ENCODE measurements at regions not wholly inside any gene's neighbourhood (a gene's known extent, or its start where the extent isn't known, plus 50 kb on each side); places are given as distances from the start of the nearest gene placed in this dataset.

DNA sequence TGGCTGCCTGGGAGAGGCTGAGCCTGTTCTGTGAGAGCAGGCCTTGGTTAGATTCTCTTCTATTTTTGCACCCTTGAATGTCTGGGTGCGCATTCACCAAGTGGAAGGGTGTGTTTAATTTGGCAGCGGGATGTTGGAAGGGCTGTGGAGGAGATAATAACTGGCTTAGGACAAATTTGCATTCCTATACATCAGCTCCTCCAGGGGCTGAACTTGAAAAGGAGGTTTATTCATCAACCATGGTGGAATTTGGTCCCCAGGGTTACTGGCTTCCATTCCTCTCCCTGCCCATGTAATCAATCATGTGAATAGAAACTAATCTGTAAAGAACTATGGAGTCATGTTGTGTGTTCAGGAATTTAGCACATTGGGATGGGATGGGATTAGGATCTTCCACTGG is 100.2 kb upstream of the FOXF1 start:
- no peak for DNase-seq (ENCODE audit: low spot score)

DNA sequence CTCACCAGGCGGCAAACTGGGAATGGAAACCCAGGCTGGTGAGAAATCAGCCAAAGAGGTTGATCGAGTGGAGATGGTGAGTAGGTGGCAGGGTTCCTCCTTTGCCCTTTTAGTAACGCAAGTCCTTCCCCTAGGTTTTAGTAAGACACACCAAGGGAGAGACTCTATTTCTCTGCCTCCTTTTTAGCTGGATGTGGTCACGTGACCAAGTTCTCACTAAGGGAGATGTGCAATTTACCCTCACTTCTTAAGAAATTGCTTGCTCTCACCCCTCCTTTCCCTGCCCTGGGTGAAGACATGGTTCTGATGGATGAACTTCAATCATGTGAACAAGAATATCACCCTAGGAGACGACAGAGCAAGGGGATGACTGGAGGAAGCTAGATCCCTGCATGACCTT is 99.8 kb upstream of the FOXF1 start:
- DNase-seq (ENCODE audit: low spot score): no peak

DNA sequence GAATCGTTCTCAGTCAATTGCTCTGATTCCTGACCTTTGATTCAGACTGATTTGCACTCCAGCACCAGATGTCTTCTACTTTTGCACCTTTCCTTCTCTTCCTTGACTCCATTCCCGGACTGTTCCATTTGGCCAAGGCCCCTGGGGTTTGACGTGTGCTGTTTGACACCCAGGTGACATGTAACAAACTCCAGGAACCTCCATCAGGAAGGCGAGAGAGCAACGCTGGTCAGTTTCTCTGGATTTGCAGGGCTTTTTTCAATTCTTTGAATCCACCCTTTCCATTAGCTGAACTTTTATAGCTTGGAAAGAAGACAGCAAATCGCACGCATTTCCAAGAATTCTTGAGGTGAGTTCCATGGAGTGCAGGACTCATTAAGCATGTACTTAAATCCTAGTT is 98.4 kb upstream of the FOXF1 start:
- DNase-seq (ENCODE audit: low spot score): no peak

DNA sequence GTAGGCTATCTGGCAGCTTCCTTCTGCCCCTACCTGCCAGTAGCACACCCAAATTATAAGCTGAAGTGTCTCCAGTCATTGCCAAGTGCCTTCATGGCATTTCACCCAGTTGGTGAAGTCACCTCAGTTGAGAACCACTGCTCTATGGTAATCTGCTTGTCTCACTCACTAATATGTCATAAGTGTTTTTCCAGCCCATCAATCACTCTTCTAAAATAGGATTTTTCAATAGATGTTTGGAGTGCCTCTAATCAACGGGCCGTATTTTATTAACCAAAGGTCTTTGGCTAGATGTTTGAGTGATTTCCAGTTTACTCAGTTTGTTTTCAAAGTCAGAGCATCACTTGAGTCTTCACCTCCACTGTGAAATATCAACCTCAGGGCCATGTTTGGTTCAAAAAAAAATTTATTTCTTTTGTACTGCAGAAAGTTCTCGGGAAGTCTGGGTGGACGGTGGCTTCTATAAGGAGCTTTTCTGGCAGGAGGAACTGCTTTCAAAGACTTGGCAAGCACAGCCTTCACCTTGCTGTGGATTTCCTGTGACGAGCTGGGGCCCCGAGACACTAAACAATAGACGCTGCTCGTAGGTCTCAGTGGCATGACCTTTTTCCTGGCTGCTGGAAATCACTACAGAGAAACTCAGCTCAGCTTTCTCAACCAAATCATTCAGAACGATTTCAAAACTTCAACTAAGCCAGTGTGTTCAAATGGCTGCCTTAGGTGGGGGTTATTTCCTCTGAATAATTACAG is 95.2 kb upstream of the FOXF1 start:
- no peak for DNase-seq (ENCODE audit: low spot score)

DNA sequence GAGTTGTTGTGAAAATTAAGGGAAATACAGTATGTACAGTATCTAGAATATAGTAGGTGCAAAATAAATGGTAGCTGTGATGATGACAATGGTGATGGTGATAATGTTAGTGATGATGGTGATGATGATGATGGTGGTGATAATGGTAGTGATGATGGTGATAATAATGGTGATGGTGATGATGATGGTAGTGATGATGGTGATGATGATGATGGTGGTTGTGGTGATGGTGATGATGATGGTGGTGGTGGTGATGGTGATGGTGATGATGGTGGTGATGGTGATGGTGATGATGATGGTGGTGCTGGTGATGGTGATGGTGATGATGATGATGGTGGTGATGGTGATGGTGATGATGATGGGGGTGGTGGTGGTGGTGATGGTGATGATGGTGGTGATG is 91.3 kb upstream of the FOXF1 start:
- DNase-seq (ENCODE audit: low spot score): no peak

DNA sequence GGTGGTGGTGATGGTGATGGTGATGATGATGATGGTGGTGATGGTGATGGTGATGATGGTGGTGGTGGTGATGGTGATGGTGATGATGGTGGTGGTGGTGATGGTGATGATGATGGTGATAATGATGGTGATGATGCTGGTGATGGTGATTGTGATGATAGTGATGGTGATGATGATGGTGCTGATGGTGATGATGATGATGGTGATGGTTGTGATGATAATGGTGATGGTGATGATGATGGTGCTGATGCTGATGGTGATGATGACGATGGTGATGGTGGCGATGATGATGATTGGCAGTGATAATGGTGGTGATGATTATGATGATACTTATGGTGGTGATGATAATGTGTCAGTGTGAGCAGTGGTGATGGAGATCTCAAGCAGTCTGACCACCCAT is 90.8 kb upstream of the FOXF1 start:
- no peak for DNase-seq (ENCODE audit: low spot score)

DNA sequence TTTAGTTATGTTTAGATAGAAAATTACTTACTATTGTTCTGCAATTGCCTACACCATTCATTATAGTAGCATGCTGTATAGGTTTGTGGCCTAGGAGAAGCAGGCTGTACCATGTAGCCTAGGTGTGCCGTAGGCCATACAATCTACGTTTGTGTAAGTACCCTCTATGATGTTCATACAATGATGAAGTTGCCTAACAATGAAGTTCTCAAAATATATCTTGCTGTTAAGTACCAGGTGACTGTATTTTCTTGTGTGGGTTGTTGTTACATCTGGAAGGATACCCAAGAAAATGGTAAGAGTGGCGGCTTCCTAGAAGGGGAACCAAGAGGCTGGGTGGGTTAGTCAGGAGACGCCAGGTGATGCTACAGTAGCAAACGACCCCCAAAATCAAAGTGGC is 88.3 kb upstream of the FOXF1 start:
- no peak for DNase-seq (ENCODE audit: low spot score)

DNA sequence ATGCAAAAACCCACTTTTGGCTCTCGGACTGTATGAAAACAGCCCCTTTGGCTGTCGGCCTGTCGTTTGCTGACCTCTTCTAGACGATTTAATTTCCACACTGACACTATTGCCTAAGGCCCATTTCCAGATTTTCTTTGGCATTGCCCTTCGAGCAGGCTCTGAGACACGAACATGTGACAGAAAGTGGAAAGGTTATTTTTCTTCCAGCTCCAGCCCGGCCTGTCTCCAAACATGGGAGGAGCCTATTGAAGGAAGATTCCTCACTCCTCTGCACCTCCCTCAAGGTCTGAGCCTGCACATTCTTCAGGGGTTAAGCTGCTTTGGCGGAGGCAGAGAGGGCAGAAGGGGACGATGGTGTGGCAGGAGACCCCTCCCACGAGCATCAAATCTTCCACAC is 85.9 kb upstream of the FOXF1 start:
- DNase-seq (ENCODE audit: low spot score): no peak

DNA sequence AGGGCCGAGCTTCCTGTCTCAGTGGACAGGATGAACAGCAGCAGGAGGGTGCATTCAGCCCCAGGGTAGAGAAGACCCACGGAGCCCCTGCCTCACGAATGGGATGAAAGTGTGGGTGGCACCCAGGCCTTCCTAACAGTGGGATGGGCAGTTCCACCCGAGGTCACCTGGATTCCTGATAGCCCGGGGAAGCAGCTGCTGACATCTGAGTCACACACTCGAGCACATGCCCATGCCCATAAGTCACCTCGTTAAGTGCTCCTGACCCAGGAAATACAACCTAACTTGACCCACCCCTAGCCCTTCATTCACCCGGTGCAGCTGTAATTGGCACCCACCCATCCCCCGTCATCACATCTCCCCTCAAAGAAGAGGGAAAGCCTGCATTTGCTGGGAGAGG is 85.3 kb upstream of the FOXF1 start:
- no peak for DNase-seq (ENCODE audit: low spot score)

DNA sequence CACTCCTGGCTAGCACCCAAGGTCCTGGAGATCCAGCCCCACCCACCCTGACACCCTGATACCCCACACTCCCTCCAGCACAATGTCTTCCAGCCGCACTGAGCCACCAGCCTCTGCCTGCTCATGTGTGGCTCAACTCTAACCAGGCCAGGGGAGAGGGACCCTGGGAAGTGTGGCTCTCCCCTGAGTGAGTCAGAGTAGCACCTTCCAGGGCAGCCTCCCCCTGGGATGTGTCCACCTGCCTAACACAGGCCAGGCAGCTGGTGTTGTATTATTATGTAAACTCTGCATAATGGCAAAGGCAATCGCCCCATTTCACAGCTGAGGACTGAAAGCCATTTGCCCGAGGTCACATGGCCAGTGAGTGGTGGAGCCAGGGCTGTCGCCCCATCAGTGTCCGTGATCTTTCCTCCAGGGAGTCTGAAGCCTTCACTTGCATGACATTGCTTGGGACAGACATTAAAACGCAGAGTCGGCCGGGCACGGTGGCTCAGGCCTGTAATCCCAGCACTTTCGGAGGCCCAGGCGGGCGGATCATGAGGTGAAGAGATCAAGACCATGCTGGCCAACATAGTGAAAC is 84.2 kb upstream of the FOXF1 start:
- no peak for DNase-seq (ENCODE audit: low spot score)

DNA sequence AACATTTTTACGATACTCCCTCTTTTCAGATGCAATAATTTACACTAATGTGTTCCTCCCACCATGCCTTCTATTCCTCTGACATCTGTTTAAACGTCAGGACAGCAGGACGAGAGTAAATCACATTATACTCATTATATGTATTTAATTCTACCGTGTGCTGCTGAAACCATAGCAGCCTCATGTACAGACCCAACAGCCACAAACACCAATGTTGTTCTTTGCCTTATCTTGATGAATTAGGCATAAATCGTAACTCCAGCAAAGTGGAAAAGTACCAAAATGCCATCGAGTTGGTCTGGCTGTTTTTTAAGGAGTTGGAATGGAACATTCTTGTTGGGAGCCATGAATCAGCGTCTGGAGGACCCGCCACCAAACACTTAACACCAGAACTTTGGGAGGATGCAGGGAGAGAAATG is 82.9 kb upstream of the FOXF1 start:
- DNase-seq (ENCODE audit: low spot score): no peak

DNA sequence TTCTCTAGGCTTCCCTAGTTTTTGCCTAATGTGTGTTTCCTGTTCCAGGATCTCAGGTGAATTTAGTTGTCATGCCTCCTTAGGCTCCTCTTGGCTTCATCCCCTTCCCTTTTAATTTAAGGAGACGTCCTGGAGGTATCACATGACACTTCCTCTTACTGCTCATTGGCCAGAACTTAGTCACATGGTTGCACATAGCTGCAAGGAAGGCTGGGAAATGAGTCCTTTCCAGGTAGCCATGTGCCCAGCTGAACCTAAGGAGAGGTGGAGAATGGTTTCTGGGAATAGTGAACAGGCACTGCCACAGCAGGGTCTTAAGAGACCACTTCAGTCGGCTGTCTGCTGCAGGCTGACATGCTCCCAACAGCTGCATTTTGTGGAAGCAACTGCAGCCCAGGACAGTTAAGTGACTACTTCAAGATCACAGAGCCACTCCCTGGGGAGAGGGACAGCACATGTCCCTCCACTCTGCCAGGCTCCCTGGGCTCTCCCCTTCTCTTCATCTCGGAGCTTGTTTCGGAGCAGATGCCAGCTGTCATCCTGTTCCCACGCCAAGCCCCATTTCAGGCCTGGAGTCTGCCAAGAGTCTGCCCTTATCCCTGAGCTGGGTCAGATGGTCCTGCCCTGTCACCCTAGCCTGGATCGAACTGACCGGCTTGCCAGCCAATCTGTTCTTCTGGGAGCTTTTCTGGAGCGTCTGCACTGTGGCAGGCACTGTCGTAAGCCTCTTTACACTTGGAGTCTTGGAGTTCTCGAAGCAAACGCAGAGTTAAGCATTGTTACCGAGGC is 81.4 kb upstream of the FOXF1 start:
- DNase-seq (ENCODE audit: low spot score): no peak

DNA sequence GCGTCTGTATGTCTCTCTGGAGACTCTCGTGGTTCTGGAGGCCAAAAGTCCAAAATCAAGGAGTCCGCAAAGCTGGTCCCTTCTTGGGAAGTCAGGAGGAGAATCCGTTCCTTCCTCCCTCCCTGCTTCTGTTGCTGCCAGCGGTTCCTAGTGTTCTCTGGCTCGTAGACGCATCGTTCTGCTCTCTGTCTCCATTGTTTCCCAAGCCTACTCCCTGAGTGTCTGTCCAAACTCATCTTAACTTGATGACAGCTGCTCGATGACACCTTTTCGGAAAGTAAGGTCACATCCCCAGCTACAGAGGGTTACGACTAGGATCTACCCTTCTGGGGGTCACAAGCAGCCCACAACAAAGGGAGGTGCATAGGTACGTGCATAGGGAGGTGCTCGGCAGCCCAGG is 80.7 kb upstream of the FOXF1 start:
- DNase-seq (ENCODE audit: low spot score): no peak

DNA sequence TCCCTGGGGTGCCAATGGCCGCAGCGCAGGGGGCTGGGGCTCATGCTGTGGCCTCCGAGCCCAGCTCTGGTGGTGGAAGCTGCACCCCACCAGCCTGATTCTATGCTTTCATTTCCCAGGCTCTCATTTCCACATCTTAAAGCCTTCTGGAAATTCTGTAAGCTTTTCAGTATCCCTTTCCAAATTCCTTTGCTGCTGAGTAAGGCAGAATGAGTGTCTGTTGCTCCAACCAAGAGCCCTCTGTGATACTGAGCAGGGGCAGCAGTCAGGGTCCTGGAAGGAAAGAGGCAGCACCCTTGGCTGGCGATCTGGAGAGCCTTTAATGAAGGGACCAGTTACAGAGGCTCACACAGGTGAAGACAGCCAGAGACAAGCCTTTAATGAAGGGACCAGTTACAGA is 79.5 kb upstream of the FOXF1 start:
- DNase-seq (ENCODE audit: low spot score): no peak

DNA sequence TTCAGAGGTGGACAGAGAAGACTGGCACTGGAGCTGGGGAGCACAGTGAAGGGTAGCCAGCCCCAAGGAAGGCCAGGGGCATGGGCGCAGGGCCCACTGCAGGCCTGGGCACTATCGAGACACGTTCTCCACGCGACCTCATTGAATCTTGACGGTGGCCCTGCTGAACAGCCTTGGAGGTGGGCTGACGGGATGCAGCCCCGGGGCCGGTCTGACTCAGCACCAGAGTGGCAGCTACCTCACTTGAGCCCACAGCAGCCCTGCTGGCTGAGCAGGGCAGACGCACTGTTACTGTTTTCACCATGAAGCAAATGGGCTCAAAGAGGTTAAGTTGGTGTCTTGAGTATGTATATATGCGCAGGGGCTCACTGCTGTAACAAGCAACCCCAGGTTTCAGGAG is 78.8 kb upstream of the FOXF1 start:
- no peak for DNase-seq (ENCODE audit: low spot score)

DNA sequence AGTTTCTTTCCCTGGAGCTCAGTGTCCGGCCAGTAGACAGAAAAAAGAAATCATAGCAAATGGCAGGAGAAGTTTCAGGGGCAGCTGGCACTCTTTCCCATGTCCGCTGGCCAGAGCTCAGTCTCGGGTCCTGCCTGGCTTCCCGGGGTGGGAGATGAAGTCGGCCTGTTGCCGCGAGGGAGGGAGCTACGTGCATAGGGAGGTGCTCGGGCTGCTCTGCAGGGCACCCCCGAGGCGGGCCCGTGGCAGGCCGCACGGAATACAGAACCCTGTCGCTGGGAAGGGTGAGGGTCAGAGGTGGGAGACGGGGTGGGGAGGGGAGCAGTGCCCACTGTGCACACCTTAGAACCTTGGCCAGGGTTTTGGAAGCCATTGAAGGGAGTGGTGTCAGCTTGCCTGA is 78.3 kb upstream of the FOXF1 start:
- DNase-seq (ENCODE audit: low spot score): no peak

DNA sequence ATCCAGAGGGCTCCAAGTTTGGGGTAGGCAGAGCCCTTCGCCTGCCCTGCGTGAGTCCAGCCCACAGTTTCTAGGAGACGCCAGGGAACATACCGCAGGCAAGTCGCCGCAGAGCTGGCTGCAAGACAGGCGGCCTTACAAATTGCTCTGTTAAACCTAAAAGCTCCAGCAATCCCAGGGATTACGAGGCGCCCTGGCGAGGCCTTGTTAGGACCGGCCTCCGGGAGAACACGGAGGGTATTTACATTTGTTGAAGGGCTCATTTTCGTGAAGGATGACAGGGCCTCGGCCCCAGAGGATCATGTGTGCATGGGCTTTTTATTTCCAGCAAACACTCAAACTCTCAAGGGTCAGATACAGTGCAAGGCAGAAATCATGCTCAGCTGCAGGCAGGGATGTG is 77.6 kb upstream of the FOXF1 start:
- DNase-seq (ENCODE audit: low spot score): no peak

DNA sequence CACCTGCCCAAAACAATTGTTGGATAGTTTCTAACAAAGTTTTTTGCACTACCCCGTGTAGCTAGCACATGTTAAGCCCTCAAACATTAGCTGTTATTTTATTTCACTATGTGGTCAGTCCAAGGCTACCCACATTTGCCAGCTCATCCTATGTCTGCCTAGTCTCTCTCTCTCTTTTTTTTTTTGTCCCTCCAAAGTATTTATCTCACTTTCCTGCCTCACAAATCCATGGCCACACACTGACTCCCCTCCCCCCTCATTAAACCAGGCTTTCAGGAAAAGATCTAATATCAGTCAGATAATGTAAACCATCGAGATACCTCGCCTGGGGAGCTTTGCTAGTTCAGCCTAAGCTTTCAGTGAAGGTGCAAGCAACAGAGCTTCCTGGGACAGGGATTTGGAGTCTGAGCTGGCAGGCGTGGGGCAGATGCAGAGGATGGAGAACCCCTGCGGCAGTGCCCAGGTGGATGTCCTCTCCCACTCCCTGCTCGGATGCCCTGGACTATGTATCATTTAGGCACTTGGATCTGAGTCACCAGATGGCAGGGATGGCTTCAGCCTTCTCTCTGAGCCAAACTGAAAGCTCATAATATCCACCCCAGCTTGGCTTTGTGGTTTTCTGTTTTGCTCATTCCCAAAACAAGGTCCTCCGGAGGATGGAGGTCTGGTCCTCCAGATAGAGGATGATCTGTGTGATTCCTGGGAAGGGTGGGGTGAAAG is 73.7 kb upstream of the FOXF1 start:
- no peak for DNase-seq (ENCODE audit: low spot score)

DNA sequence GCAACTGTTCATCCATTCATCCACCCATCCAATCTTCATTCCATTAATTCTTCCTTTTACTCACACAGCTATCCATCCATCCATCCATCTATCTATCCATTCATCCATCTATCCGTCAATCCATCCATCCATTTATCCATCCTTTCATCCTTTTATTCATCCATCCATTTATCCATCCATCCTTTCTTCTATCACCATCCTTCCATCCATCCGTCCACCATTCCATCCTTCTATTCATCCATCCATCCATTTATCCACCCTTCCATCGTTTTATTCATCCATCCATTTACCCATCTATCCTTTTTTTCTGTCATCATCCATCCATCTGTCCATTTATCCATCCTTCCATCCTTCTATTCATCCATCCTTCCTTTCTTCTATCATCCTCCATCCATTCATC is 73.0 kb upstream of the FOXF1 start:
- DNase-seq (ENCODE audit: low spot score): no peak

DNA sequence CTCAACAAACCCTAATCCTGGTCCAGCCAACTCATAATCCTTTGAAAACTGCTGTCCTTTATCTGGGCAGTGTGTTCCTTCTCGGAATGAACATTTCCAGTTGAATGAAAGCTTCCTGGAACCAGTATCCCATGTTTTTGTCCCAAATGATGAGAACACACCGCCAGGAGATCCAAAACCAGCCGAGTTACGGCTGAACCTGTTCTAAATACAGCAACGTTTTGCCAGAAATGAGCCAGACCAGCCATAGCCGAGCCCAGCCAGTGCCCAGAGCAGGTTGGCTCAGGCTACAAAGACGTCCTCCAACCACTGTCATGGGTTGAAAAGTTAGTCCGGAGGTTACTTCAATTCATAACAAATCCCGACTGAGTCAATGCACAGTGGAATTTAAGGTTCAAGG is 67.6 kb upstream of the FOXF1 start:
- DNase-seq (ENCODE audit: low spot score): no peak

DNA sequence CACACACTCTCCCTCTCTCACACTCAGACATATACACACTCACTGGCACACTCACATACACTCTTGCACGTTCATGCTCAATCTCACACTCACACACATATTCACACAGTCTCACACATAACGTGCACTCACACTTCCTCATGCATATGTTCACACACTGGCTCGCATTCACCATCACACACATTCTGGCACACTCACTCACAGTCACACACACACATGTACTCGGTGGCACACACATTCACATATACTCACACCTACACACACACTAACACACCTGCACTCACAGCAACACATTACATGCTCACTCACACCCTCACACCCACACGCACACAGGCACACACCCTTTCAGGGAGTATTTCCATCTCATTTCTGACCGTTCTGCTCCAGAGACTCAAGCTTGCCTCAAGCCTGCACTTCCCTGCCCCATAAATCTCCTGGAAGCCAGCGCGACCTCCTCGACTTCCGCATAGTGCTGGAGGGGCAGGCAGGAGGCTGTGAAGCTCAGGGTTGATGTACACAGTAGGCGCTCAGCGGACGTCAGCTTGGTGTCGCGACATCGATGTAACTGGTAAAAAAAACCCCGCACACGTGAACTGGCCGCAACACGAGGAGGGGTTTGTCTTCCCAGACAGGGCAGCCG is 66.7 kb upstream of the FOXF1 start:
- DNase-seq (ENCODE audit: low spot score): no peak

DNA sequence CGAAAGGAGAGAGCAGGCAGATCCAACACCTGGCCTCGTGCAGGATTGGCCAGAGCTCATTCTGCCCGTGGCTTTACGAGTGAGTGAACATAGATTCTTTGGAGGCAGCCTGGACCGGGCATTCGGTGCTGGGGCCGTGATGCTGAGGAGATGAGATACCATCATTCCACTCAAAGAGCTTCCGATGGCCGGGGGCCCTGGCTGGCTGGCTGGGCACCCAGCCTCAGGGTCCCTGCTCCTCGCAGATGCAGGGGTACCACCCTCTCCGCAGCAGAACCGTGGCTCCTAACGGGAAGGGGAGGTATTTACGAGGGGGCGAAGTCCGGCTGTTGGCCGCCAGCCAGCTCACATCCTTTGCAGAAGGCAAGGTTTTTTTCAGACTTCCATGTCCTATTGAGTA is 66.1 kb upstream of the FOXF1 start:
- DNase-seq (ENCODE audit: low spot score): no peak

Data from germinal center (tissue), 1 donor.